NCI-H146 treated with DMSO at 0.1 percent for 48 hours (cell line): ENCODE measurements at regions not wholly inside any gene's neighbourhood (a gene's known extent, or its start where the extent isn't known, plus 50 kb on each side); places are given as distances from the start of the nearest gene placed in this dataset.
A peak's percentile ranks its signal among the peaks of the same experiment; 100 is the strongest.
"Not testable (repeated sequence)": the region's sequence is repeated elsewhere in the genome, so short reads cannot be mapped to it uniquely, and the experiment has no call there.

Experiments
- DNase-seq: peaks from one replicate; lab custom pipeline; 2025; ENCODE audit not compliant: unreplicated experiment; lab: John Stamatoyannopoulos, UW

- DNase-seq = no peak
Measured at GRCh38 chr7:122248472-122248871, 56.1 kb downstream of the FEZF1 start.

- DNase-seq = not testable (repeated sequence)
Measured at GRCh38 chr7:122238729-122239128, 65.8 kb downstream of the FEZF1 start.

- DNase-seq = peak; percentile 37
Measured at GRCh38 chr7:122238297-122238696, 66.3 kb downstream of the FEZF1 start.

GRCh38 chr7:122225874-122226273 lies 78.7 kb downstream of the FEZF1 start:
- no peak for DNase-seq

GRCh38 chr7:122219253-122219865 lies 75.3 kb upstream of the AASS start:
- DNase-seq = peak; percentile 16

GRCh38 chr7:122217125-122217524 lies 73.1 kb upstream of the AASS start:
- no peak for DNase-seq

GRCh38 chr7:122212754-122213153 lies 68.7 kb upstream of the AASS start:
- DNase-seq = no peak

GRCh38 chr7:122211362-122211761 lies 67.3 kb upstream of the AASS start:
- no peak for DNase-seq

- no peak for DNase-seq
Measured at GRCh38 chr7:122206985-122207384, 62.9 kb upstream of the AASS start.

- no peak for DNase-seq
Measured at GRCh38 chr7:122203814-122204213, 59.8 kb upstream of the AASS start.

- DNase-seq = no peak
Measured at GRCh38 chr7:122200888-122201287, 56.8 kb upstream of the AASS start.

- DNase-seq = no peak
Measured at GRCh38 chr7:122199171-122199570, 55.1 kb upstream of the AASS start.

GRCh38 chr7:122198581-122198980 lies 54.5 kb upstream of the AASS start:
- no peak for DNase-seq
